ENCODE measurements at regions not wholly inside any gene's neighbourhood (a gene's known extent, or its start where the extent isn't known, plus 50 kb on each side); places are given as distances from the start of the nearest gene placed in this dataset.

GRCh38 chr16:85266857-85267256, 154.6 kb upstream of the CIBAR2 start (continued):
- TF ChIP-seq REST (IDR thresholded peaks at IDR 0.05; ENCODE audit: borderline replicate concordance in 1 of 2, low read depth in 1 of 2, low read length in 2 of 2) (no peak), NR2C2 (CRISPR knock-in tag; IDR thresholded peaks at IDR 0.05; ENCODE audit: borderline replicate concordance) (no peak), ZSCAN31 (CRISPR knock-in tag; IDR thresholded peaks at IDR 0.05; ENCODE audit: low read depth) (no peak), ZBTB49 (CRISPR knock-in tag; IDR thresholded peaks at IDR 0.05; ENCODE audit: borderline replicate concordance) (no peak), SMAD9 (CRISPR knock-in tag; IDR thresholded peaks at IDR 0.05) (no peak), ZZZ3 (CRISPR knock-in tag; IDR thresholded peaks at IDR 0.05; ENCODE audit: borderline replicate concordance) (no peak), SIX1 (CRISPR knock-in tag; IDR thresholded peaks at IDR 0.05; ENCODE audit: borderline replicate concordance) (no peak), PHF21A (CRISPR knock-in tag; IDR thresholded peaks at IDR 0.05) (no peak)
